ENCODE measurements at regions not wholly inside any gene's neighbourhood (a gene's known extent, or its start where the extent isn't known, plus 50 kb on each side); places are given as distances from the start of the nearest gene placed in this dataset.

GRCh38 chr1:230545181-230545580, 97.1 kb upstream of the COG2 start:
- TF ChIP-seq CTCF (conservative IDR thresholded peaks at IDR 0.05) (no peak), EZH2 (IDR thresholded peaks at IDR 0.05; ENCODE audit: low read depth) (no peak)
